ENCODE measurements at regions not wholly inside any gene's neighbourhood (a gene's known extent, or its start where the extent isn't known, plus 50 kb on each side); places are given as distances from the start of the nearest gene placed in this dataset.

GRCh38 chr21:20404915-20405314, 593.3 kb upstream of the NCAM2 start (continued):
- TF ChIP-seq CTCF (IDR thresholded peaks at IDR 0.05 in 2 of 3, conservative IDR thresholded peaks at IDR 0.05 in 1 of 3; ENCODE audit: insufficient read depth in 2 of 3, low read depth in 1 of 3, low read length in 3 of 3) (peak in 2 of 3 experiments; percentile 33 to 81; a peak in 4 of 6 replicates), E2F6 (IDR thresholded peaks at IDR 0.05; ENCODE audit: borderline replicate concordance in 1 of 2, extremely low read depth in 1 of 2, insufficient read depth in 1 of 2, insufficient read length in 1 of 2, low read depth in 1 of 2, low read length in 1 of 2, poor library complexity in 1 of 2, severe bottlenecking in 1 of 2) (no peak), ZNF699 (CRISPR knock-in tag; IDR thresholded peaks at IDR 0.05; ENCODE audit: insufficient replicate concordance) (no peak), RAD21 (CRISPR knock-in tag; conservative IDR thresholded peaks at IDR 0.05 in 1 of 2, IDR thresholded peaks at IDR 0.05 in 1 of 2) (peak in 1 of 2 experiments; percentile 46; a peak in 2 of 4 replicates), GABPA (tag; conservative IDR thresholded peaks at IDR 0.05; ENCODE audit: low read depth) (no peak)

- no peaks in the 10 kb centered on the region for H3K9me3 ChIP-seq (replicated peaks; ENCODE audit: control insufficient read depth, insufficient read depth, low read depth, low read length)
- no TSS peak for BruUV-seq (replicated peaks)
- TF ChIP-seq ARHGAP35 (IDR thresholded peaks at IDR 0.05; ENCODE audit: partially characterized antibody) (no peak), C11orf30 (IDR thresholded peaks at IDR 0.05; ENCODE audit: low read depth) (peak; percentile 13; the same call in 1 of the 2 replicates)
- intact Hi-C loops (cut with micrococcal nuclease) = no loop called here
- H2AFZ ChIP-seq (ENCODE audit: low read depth, low read length) = no peak overlapping the region
- H3K4me3 ChIP-seq = no peak overlapping the region
- H3K79me2 ChIP-seq (ENCODE audit: control insufficient read depth, insufficient read depth, low read length) = no peaks in the 10 kb centered on the region
- DNase-seq (ENCODE audit: extremely low read depth in 1 of 4, low spot score in 3 of 4) = no peak
- ATAC-seq = no peak
- CTCF ChIA-PET (ENCODE audit: low intra/inter-chr PET ratio) = no interaction called here
- H3K9ac ChIP-seq (ENCODE audit: insufficient read depth in 1 of 2, low read depth in 2 of 2, low read length in 2 of 2) = no peak overlapping the region
- H3K36me3 ChIP-seq (ENCODE audit: control insufficient read depth, insufficient read depth, low read length) = no peaks in the 10 kb centered on the region
- 14% methylated on average over 6 of the region's 6 CpGs for WGBS (ENCODE audit: insufficient coverage, low coverage, missing lambda C conversion rate)
- no peaks in the 10 kb centered on the region for H3K9me1 ChIP-seq (ENCODE audit: control insufficient read depth, insufficient read depth, low read length)
- H3K4me1 ChIP-seq (replicated peaks in 1 of 2; ENCODE audit: control insufficient read depth in 2 of 2, insufficient read depth in 2 of 2, low read length in 2 of 2) = no peaks in the 10 kb centered on the region
- POLR2A ChIA-PET = interaction anchor here (1.2 kb wide), 1 partner anchor 21 kb away, joined by 3 read pairs; no protein-coding TSS in a partner anchor
- H3K4me2 ChIP-seq (ENCODE audit: insufficient read depth, low read length) = no peak overlapping the region
- no peak for FAIRE-seq
- H4K20me1 ChIP-seq (replicated peaks; ENCODE audit: control insufficient read depth, insufficient read depth, low read length) = no peaks in the 10 kb centered on the region
- no peak overlapping the region for H3K27ac ChIP-seq (ENCODE audit: extremely low read depth, low read depth, low read length)
- H3K27me3 ChIP-seq (ENCODE audit: control insufficient read depth in 2 of 2, insufficient read depth in 2 of 2, low read length in 2 of 2) = no peaks in the 10 kb centered on the region
- in situ Hi-C loops (cut with MboI) = no loop called here
Measured at GRCh38 chr21:20418353-20418752, 579.9 kb upstream of the NCAM2 start.

Data from K562 (cell line).